ENCODE measurements at regions not wholly inside any gene's neighbourhood (a gene's known extent, or its start where the extent isn't known, plus 50 kb on each side); places are given as distances from the start of the nearest gene placed in this dataset.

GRCh38 chr6:164075981-164076615, 661.6 kb downstream of the QKI start:
- TF ChIP-seq CTCF (IDR thresholded peaks at IDR 0.05): no peak
- DNase-seq (ENCODE audit: low spot score) (no peak), ATAC-seq (ENCODE audit: low FRiP score) (no peak)

GRCh38 chr6:164072240-164072666, 657.7 kb downstream of the QKI start:
- no peak for ATAC-seq (ENCODE audit: low FRiP score)
- no peak for TF ChIP-seq CTCF (IDR thresholded peaks at IDR 0.05)
- DNase-seq (ENCODE audit: low spot score): no peak

- no peak for TF ChIP-seq CTCF (IDR thresholded peaks at IDR 0.05)
- DNase-seq (ENCODE audit: low spot score): no peak
- peak; percentile 54 for ATAC-seq (ENCODE audit: low FRiP score)
These were observed 655.0 kb downstream of the QKI start for GRCh38 chr6:164069350-164069990.

GRCh38 chr6:164068527-164068926, 654.0 kb downstream of the QKI start:
- ATAC-seq (ENCODE audit: low FRiP score) (no peak), DNase-seq (ENCODE audit: low spot score) (no peak)
- no peak for TF ChIP-seq CTCF (IDR thresholded peaks at IDR 0.05)

GRCh38 chr6:164066766-164067165, 652.2 kb downstream of the QKI start:
- no peak for DNase-seq (ENCODE audit: low spot score)
- TF ChIP-seq CTCF (IDR thresholded peaks at IDR 0.05): no peak
- no peak for ATAC-seq (ENCODE audit: low FRiP score)

- TF ChIP-seq CTCF (IDR thresholded peaks at IDR 0.05): no peak
- no peak for ATAC-seq (ENCODE audit: low FRiP score)
- DNase-seq (ENCODE audit: low spot score): no peak
These were observed 651.8 kb downstream of the QKI start for GRCh38 chr6:164066335-164066734.

- TF ChIP-seq CTCF (IDR thresholded peaks at IDR 0.05): no peak
- no peak for DNase-seq (ENCODE audit: low spot score)
- ATAC-seq (ENCODE audit: low FRiP score): no peak
These were observed 648.8 kb downstream of the QKI start for GRCh38 chr6:164063346-164063745.
